NCI-H2029 (cell line): ENCODE measurements at regions not wholly inside any gene's neighbourhood (a gene's known extent, or its start where the extent isn't known, plus 50 kb on each side); places are given as distances from the start of the nearest gene placed in this dataset.
"Not testable (repeated sequence)": the region's sequence is repeated elsewhere in the genome, so short reads cannot be mapped to it uniquely, and the experiment has no call there.

Experiments used
- DNase-seq: peaks from one replicate; lab custom pipeline; 2025; lab: John Stamatoyannopoulos, UW

DNA sequence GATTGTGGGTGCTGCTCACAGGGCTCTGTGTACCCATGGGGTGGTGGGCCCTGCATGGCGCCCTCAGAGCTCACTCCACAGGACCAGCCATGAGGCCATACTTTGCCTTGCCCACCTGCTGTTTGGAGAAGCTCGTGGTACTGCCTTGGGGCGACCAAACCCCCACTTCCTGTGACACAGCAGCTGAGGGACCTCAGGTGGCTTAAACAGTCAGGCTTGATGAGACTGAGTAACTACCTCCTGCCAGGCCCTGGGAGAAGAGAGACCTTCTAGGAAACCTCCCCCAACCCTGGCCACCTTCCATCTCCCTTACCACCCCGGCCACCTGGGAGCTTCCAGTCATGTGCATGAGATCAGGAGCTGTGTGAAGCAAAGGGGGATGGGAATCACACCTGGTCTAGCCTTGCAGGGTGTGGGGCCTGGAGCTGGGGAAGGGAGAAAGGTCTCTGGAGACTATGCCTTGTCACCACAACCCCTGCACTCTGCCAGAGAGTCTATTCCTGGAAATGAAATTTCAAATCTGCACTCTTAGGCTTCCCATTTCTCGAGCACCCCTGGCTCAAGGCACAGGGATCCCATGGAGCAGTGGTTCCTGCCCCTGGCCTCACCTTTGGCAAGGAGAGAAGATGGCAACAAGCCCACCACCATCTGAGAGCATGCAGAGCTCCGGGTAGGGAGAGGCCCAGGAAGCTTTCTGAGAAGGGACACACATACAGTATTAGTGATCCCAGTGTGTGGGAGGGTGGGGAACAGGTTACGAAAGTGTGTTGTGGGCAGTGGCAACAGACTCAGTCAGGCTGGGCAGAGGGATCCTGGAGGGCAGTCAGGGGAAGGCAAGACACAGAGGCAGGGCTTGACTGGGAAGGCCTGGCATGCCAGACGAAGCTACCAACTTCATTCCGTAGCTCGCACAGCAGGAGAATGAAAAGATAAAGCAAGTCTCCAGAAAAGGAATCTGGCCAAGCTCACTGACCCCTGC, 125.0 kb downstream of the URI1 start:
- DNase-seq: no peak

DNA sequence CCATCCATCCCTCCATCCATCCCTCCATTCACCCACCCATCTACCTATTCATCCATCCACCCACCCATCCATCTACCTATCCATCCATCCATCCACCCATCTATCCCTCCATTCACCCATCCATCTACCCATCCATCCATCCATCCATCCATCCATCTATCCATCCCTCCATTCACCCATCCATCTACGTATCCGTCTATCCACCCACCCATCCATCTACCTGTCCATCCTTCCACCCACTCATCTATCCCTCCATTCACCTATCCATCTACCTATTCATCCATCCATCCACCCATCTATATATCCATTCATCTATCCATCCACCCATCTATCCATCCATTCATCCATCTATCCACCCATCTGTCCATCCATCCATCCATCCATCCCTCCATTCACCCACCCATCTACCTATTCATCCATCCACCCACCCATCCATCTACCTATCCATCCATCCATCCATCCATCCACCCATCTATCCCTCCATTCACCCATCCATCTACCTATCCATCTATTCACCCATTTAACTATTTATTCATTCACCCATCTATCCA, 126.0 kb downstream of the URI1 start:
- not testable (repeated sequence) for DNase-seq

DNA sequence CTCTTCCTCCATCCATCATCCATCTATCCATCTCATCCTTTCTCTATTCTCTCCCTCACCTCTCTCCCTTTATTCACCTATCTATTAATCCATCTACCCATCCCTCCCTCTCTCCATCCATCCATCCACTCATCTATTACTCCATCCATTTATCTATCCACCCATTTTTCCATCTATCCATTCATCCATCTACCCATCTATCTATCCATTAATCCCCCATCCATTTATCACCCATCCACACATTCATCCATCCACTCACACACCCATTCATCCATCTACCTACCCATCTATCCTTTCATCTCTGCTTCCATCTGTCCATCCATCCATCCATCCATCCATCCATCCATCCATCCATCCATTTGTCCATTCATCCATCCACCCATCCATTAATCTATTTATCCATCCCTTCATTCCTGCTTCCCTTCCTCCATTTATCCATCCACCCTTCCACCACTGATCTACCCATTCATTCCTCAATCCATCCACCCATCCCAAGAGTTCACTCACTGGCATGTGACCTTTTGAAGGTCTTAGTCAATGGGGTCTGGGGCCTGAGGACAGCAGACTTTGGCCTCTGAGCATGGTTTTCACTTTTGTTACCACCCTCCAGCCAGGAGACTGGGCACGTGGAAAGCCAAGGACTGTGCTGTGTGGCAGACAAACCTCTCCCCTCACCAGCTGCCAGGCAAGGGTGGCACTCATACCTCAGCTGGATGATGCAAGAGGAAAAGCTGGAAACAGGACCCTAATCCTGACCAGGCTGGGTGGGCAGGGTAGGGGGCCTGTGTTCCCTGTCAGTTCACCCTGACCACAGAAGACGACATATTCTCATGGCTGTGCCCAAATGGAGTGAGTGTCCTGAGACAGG, 126.7 kb downstream of the URI1 start:
- no peak for DNase-seq

DNA sequence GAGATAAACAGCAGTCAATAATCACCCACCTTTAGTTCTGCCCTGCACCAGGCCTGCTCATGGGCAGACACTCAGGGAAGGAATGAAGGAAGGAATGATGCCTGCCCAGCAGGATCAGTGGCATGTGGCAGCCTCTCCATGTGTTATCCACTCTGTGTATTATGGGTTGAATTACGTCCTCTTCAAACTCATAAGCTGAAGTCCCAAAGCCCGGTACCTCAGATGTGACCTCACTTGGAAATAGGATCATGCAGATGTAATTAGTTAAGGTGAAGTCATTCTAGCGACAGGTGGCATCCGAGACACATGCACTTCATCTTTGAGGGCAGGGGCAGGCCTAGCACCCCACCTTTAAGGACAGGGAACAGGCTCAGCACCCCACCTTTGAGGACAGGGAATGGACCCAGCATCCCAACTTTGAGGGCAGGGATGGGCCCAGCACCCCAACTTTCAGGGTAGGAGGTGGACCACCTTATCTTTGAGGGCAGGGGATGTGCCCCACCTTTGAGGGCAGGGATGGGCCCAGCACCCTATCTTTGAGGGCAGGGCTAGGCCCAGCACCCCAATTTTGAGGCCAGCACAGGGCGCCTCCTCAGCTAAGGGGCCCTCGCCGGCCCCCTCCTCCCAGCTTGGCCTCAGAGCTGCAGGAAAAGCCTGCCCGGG, 127.6 kb downstream of the URI1 start:
- DNase-seq: peak; percentile 34

DNA sequence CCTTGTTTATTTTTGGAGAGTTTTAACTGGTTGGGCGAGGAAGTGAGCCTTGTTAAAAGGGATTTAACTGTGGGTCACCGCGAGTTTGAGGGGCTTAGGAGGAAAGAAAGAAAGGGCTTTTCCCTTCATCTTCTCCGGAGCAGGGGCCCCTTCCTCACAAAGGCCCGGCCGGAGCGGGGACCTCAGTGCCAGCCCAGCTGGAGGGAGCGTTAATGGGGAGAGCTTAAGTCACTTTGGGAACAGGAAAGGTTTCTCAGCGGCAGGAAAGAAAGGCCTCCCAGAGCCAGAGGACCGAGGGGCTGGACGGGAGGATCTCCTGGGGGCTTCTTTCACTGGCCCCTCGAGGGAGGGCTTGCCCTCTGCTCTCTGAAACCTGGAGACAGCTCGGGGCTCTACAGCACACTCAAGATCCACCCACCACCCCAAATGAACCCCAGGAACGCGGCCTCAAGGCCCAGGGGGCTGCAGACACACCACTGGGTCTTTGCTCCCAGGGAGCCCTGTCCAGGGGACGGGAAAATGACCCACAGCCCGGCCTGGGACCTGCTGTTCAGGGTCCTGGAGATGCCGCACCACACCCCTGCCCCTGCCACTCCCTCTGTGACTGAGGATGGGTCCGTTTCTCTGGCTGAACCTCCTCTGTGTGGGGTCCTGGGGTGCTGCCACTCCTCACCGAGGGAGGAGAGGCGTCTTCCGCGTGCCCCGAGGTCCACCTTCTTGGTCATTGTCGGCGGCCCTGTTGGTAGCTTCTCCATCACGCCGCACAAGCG, 128.3 kb downstream of the URI1 start:
- DNase-seq: no peak

DNA sequence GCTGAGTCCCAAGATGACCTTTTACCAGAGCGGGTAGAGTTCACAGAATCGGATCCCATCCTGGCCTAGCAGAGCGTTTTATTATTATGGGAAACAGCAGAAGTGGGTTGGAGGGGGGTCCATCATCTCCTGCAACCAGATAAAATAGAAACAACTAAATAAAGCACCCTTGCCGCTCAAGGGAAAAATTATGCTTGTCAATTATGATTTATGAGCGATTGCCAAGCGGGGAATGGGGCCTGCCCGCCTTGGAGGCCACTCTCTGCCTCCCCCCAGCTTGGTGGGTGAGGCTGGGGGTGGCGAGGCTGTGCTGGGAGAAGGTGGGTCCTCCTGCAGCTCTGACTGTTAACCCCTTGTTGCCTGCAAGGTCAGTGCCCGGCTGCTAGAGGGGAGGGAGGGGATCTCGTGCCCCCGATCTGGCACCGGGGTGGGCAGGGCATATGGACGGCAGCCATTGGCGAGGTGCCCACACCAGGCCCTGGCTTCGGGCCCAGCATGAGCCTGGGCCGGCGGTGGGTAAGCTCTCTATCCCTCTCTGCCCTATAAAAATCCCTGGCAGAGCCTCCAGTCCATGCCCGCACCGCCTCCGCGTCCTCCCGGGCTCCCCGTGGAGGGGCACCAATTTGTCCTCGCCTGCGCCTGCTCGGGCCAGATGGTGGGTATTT, 129.1 kb downstream of the URI1 start:
- no peak for DNase-seq

DNA sequence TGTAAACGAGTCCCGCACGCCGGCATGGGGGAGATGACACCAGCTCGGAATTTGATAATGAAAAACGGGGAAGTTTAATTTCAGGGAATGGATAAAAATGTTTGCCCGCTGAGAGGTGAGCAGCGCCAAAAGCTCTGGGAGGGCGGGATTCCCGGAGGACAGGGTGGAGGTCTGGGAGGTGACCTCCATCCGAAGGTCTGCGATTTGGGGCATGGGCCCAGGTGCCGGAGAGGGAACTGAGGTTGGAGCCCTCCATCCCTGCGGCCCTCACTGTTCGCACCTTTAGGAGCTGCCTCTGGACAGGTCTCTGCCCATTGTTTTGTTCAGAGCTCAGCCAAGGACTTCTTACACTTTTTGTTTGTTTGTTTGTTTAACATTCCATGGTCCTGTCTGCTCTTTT, 129.8 kb downstream of the URI1 start:
- DNase-seq: no peak

DNA sequence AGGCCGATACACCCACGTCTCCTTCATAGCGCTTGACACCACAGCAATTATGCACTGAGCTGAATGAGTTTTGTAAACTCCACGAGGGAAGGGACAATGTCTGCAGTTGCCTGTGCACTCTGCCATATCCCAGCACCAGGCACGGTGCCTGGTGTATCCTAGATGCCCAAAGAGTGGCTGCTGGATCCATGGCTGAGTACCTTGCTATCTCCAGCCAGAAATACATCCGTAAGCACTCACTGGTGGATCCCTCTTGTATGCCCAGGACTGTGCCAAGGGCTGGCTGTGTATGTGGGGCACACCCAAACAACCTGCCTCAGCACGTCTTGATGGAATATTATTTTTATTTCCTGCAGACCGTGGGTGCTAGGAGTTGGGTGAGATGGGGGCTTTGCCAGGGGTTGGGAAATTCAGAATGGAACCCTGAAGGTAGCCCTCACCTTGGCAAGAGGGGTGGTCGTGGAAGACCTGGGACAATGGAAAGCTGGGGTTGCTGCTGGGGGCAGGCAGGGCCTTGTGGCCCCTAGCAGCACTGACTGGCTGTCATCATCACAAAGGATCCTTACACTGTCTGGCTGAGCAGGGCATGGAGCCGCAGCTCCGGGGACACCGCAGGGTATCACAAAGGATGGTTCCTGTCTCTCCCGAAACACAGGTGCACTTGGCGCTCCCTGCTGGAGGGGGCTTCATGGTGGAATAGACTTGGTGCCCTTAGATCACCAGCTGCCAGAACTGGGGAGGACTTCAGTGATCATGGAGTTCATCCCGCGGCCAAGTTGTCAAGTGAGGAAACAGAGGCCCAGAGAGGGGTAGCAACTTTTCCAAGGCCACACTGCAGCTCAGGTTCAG, 131.3 kb downstream of the URI1 start:
- no peak for DNase-seq

DNA sequence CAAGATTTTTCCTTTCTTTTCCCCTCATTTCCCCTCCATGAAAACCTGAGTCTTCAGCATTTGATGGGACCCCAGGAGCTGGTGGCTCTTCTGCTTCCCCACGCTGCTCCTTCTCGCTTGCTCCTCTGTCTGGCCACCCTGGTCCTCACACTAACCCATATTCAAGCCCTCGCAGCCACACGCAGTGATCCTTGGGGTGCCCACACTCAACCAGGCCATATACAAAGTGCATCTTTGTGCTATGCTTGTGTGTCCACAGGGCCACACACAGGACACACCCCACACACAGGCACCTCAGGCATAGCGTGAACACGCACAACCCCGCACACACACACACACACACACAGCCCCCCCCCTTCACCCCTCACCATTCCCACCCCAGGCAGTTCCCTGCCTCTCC, 132.1 kb downstream of the URI1 start:
- DNase-seq: no peak

DNA sequence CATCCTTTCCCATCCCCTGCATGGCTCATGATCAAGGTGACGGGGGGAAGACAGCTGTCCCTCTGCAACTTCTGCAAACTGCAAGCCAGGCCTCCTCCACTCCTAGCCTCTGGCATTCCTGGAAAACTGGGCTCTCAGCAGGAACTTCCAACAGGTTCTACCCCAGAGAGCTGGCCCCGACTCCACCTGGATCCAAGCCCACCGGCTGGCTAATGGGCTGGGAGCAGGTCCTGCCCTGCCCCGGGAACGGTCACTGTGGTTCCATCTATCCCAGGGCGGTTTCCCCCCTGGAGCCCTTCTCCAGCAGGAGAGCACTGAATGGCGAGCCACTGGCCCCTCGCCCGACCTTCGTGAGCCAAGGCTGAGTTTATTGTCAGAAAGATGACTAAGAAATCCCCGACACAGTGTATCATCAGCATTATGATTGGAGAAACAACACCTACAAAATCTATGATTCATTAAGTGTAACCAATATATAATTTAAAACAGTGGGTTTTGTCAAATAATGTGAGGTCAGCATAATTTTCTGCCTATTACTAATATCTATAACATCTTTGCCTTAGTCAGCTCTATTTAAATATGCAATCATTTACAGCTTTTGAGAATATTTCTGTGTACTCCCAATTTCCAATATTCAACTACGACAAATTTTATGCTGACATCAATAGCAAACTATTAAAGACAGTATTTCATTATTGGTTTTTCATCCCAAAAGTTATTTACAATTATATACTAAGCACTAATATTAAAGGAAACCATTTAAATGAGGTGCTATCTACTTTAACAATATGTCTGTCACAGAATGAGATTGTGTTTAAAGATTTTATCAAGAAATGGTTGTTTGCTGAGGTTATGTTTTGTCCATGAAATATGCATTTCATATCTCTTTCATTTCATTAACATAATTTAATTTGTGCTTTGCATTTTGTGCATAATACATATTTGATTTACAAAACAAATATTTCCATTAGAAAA, 133.0 kb downstream of the URI1 start:
- DNase-seq: no peak

DNA sequence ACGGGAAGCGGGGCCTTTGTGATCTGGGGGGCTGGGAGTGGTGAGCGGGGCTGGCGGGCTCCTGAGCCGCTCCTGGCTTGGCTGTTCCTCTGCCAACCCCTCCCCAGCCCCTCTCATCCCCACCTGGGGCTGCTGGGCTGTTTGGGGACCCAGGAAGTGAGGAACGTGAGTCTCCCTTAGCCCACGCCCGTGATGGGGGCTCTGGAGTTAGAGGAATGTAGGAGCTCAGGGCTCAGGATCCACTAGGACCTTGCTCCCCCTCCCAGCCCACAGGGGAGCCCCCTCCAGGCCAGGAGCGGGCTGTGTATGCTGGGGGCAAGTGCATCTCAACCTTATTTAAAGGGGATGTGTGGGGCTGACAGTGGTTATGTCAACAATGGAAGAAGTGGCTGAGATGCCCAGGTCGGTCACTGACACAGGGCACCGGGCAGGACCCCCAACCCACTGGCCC, 134.1 kb downstream of the URI1 start:
- DNase-seq: no peak

DNA sequence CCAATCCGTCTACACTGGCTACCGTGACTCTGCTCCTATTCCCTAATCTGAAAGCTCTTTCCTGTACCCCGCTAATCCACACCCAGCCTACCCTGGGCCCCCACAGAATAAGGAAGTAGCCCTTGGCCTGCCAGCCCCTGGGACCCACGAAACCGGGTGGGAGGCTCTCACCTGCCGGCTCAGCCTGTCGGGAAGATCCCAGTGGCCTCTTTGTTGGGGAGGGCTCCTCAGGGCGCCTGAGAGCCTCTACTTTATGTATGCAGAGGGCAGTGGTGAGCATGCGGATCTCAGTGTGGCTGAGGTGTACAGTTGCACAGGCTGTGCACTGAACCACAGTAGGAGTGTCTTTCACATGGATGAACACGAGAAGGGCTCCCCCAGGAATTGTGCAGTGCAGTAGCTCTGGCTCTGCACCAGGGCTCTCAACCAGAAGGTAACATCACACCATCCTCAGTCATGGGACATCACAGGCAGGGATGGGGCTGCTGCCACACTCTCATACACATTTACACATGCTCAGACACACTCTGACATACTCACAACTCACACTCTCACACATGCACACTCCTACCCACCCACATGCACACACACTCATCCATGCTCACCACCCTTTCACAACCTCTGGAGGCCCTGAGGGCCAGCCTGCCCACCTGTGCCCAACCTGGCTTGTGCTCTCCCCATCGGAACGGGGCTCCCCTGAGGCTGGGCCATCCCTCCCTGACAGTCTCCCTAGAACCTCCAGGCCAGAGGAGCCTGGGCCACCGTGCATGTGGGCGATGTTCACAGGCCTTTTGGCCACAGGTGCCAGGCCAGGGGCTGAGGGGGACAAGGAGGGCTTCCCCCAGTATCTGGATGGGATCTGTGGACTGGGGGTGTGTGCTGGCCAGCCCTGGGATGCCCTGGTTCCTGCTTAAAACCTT, 135.0 kb downstream of the URI1 start:
- no peak for DNase-seq

DNA sequence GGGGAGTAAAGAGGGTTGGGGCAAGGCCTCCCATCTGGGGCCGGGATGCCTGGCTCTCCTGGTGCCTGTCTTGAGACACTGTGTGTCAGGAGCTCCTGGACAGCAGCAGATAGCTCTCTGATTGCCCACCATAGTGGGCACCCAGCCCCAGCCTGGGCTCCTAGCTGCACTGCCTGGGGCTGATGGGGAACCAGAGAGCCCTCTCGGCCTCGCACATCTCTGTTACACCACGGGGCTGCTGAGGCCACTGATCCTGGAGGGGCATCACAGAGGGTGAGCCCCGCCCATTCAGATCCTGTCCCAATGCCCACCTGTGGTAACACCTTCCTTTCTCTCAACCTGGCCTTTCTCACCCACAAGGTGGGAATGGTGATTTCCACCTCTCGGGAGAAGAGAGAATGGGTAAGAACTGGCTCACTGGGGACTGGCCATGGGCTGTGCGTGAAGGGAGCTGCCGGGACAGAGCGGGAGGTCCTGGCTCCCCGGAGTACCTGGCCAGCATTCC, 135.9 kb downstream of the URI1 start:
- no peak for DNase-seq

DNA sequence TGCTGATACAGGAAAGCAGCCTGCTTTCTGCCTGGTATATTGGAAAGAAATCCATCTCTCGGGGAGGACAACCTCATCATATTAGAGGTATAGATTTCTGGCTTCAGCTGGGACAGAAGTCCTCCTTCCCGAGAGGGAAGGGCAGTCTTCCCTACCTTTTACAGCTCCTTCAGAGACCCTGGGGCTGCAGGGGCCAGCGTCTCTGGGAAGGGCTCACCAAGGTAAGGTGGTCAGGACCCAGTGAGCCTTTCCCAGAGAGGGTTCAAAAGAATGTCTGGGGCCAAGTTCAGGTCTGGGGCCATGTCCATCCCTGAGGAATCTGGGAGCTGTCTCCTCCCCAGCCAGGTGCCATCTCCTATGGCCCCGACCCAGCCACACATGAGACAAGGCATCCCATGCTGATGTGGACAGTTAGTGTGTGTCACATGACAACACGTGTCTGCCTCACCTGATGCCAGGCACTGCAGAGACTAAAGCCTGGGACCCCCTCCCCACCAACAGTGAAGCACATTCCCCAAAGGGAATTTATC, 136.4 kb downstream of the URI1 start:
- no peak for DNase-seq

DNA sequence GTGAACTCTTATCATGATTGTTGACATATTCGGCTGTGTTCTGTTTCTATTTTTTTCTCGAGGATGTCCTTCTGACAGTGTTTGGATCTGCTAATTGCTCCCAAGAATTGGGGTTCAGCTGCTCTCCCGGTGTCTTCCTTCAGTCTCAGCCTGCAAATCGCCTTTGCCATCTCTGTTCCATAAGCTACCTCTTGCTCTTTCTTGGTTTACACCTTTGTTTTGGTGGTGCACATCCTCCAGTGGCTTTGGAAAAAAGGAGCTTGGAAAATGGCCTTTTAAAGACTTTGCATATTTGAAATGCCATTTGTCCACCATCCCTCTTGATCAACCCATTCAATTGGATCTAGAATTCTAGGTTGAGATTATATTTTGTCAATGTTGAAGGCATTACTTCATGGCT, 137.2 kb downstream of the URI1 start:
- no peak for DNase-seq

DNA sequence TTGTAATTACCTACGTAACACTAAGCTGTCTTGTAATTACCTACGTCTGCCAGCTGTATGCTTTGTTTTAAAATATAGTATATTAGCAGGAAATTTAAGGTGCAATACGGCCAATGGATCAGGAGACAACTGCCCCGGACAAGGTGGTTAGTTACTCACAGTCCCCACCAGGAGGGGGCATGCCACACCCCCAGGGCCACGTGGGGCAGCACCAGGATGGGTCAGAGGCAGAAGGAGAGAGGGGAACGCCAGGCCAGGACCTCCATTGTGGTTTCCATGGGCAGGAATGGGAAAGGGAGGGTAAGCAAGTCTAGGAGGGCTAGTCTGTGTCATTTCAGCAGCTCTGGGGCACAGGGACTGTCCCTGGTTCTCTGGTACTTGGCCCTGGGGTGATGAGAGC, 140.1 kb downstream of the URI1 start:
- no peak for DNase-seq

DNA sequence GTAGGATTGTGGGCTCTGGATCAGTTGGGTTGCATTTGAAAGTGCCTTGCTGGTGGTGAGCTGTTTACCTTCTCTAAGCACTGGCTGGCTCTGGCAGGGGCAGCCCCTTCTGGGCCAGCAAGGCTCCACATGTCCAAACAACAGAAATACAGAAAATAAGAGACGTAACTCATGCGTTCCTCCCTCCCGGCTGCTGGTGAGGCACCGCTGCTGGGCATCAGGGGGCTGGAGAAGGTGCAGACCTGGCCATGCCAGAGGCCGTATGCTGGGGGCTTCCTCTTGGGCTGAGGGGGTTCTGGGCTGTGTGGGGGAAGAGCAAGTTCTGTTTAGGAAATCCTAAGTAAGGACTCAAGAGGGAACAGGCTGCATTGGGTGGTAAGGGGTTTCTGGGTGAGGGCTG, 140.6 kb downstream of the URI1 start:
- no peak for DNase-seq
